ENCODE measurements at regions not wholly inside any gene's neighbourhood (a gene's known extent, or its start where the extent isn't known, plus 50 kb on each side); places are given as distances from the start of the nearest gene placed in this dataset.

DNA sequence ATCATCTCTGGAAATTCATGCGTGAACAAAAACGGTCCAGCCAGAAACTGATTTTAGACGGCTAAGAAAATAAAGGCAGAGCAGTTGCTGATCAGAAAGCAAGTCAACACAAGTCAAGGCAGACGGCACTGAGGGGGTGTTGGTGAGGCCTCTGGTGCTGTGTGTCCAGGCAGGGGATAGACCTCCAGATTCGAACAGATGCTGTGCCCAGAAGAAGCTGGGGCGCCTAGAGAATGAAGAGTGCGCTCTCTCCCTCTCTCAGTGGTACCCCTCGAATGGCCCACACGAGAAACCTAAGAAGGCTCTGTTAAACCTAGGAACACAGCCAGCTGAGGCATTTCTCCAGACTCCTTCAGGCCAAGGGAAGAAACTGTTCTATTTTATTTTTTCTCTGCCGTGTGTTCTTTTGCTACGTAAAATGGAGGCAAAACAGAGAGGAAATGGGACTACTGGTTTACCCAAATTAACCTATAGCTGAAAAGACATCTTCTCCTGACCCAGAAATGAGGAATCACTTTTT is 178.3 kb downstream of the PMP22 start:
- no peak for TF ChIP-seq POLR2A (IDR thresholded peaks at IDR 0.05)
- TF ChIP-seq, protein P1, sequence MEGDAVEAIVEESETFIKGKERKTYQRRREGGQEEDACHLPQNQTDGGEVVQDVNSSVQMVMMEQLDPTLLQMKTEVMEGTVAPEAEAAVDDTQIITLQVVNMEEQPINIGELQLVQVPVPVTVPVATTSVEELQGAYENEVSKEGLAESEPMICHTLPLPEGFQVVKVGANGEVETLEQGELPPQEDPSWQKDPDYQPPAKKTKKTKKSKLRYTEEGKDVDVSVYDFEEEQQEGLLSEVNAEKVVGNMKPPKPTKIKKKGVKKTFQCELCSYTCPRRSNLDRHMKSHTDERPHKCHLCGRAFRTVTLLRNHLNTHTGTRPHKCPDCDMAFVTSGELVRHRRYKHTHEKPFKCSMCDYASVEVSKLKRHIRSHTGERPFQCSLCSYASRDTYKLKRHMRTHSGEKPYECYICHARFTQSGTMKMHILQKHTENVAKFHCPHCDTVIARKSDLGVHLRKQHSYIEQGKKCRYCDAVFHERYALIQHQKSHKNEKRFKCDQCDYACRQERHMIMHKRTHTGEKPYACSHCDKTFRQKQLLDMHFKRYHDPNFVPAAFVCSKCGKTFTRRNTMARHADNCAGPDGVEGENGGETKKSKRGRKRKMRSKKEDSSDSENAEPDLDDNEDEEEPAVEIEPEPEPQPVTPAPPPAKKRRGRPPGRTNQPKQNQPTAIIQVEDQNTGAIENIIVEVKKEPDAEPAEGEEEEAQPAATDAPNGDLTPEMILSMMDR (IDR thresholded peaks at IDR 0.05): no peak

Data from breast epithelium (tissue), 3 donors.